Mammary epithelial cell (primary cell): ENCODE measurements at regions not wholly inside any gene's neighbourhood (a gene's known extent, or its start where the extent isn't known, plus 50 kb on each side); places are given as distances from the start of the nearest gene placed in this dataset.

Source experiments
- CTCF ChIP-seq, 2 donors: IDR thresholded peaks in 1 of 2; conservative IDR thresholded peaks in 1 of 2; 2 replicates each; pipeline ENCODE4 v1.5.1; 2011 to 2012; ENCODE audit warnings: inconsistent platforms in 2 of 2, low read length in 2 of 2, mild to moderate bottlenecking in 2 of 2, control low read depth in 1 of 2, low read depth in 1 of 2; ENCODE audit not compliant: insufficient read depth in 1 of 2; ENCODE audit errors: extremely low read depth in 1 of 2
- EZH2 ChIP-seq: IDR thresholded peaks from 2 replicates; pipeline ENCODE4 v1.6.1; 2012; ENCODE audit warnings: low read length, inconsistent platforms, borderline replicate concordance

- no peak for TF ChIP-seq CTCF (conservative IDR thresholded peaks at IDR 0.05 in 1 of 2, IDR thresholded peaks at IDR 0.05 in 1 of 2; ENCODE audit: extremely low read depth in 1 of 2, insufficient read depth in 1 of 2, low read depth in 1 of 2, low read length in 2 of 2)
- no peak for TF ChIP-seq EZH2
Observed at GRCh38 chr2:58740426-58740825, 499.3 kb upstream of the FANCL start.
